ENCODE measurements at regions not wholly inside any gene's neighbourhood (a gene's known extent, or its start where the extent isn't known, plus 50 kb on each side); places are given as distances from the start of the nearest gene placed in this dataset.

GRCh38 chr5:73311291-73312110 lies 137.1 kb downstream of the FOXD1 start:
- intact Hi-C loops (cut with DNase I): no loop called here
- TF ChIP-seq CTCF (IDR thresholded peaks at IDR 0.05): no peak
- Histone ChIP-seq H3K4me3 (no peak overlapping the region), H3K4me1 (peaks cover 0 to 5% of the 10 kb centered on the region in 2 donors), H3K27ac (no peak overlapping the region), H3K27me3 (peaks cover 26 to 99% of the 10 kb centered on the region in 2 donors), H3K36me3 (no peaks in the 10 kb centered on the region), H3K9me3 (no peaks in the 10 kb centered on the region)
- peak in 1 of 4 donors; percentile 79 for DNase-seq
- peak; percentile 58 for ATAC-seq

- no peak for ATAC-seq
- Histone ChIP-seq H3K4me3 (no peak overlapping the region), H3K4me1 (peaks cover 0 to 5% of the 10 kb centered on the region in 2 donors), H3K36me3 (no peaks in the 10 kb centered on the region), H3K27ac (no peak overlapping the region), H3K9me3 (no peaks in the 10 kb centered on the region), H3K27me3 (peaks cover 43 to 99% of the 10 kb centered on the region in 2 donors)
- intact Hi-C loops (cut with DNase I): no loop called here
- no peak for TF ChIP-seq CTCF (IDR thresholded peaks at IDR 0.05)
- no peak for DNase-seq
These were observed 134.8 kb downstream of the TMEM174 start for GRCh38 chr5:73307645-73308355.

DNA sequence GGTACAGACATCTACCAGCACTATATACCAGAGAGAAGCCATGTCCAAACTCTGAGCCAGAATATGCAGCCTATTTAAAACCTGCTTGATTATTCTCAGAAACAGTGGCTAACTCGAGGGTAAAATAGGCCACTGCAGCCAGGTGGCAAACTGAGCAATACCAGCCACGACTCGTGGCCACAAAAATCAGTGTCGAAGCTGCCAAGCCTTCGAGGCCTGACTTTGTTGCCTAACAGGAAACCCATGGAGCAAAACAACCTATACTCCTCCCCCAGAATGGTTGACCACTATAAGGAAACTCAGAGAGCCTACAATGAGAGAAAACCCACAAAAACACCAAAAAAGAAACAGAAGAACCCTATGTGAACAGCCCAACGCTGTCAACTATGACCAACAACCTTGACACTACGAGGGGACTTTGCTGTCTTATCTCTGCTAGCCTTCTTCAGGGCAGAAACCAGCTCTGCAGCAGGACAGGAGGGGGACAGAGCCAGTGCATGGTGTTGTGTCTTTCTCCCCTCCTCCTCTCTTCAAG lies 133.8 kb downstream of the TMEM174 start:
- no peak for ATAC-seq
- no peak for TF ChIP-seq CTCF (IDR thresholded peaks at IDR 0.05)
- Histone ChIP-seq H3K4me3 (no peak overlapping the region), H3K36me3 (no peaks in the 10 kb centered on the region), H3K9me3 (no peaks in the 10 kb centered on the region), H3K4me1 (peaks cover 0 to 3% of the 10 kb centered on the region in 2 donors), H3K27me3 (peaks cover 51 to 99% of the 10 kb centered on the region in 2 donors), H3K27ac (no peak overlapping the region)
- no peak for DNase-seq
- intact Hi-C loops (cut with DNase I): no loop called here

DNA sequence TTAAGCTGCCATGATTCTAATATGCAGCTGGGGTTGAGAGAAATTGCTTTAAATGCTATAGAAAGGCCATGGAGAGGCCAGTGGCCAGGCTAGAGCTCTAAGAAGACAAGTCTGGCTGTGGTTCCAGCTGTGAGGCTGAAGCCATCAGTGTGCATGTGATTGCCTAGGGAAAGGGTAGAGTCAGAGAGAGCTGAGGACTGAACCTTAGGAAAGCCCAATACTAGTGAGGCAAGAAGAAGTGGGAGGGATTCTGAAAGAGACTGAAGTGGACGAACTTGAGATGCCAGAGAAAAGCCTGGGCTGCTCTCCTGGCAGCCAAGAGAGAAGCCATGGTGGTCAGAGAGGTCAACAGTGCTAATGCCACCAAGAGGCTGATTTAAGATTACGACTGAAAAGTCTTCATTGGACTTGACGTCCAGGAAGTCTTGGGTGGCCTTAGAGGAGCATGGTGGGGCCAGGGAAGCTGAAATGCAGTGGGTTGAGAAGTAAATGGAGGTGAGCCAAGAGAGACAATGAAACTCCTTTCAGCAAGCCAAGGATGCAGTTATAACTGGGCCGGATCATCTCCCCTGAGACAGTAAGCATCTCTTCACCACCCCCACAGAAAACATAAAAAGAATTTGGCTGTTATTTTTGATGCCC lies 133.2 kb downstream of the TMEM174 start:
- Histone ChIP-seq H3K27ac (no peak overlapping the region), H3K36me3 (no peaks in the 10 kb centered on the region), H3K4me3 (no peak overlapping the region), H3K27me3 (peaks cover 54 to 99% of the 10 kb centered on the region in 2 donors), H3K4me1 (no peaks in the 10 kb centered on the region), H3K9me3 (no peaks in the 10 kb centered on the region)
- ATAC-seq: no peak
- intact Hi-C loops (cut with DNase I): no loop called here
- DNase-seq: no peak
- no peak for TF ChIP-seq CTCF (IDR thresholded peaks at IDR 0.05)

- no peak for DNase-seq
- Histone ChIP-seq H3K27me3 (peaks cover 56 to 99% of the 10 kb centered on the region in 2 donors), H3K4me3 (no peak overlapping the region), H3K9me3 (no peaks in the 10 kb centered on the region), H3K4me1 (no peaks in the 10 kb centered on the region), H3K36me3 (no peaks in the 10 kb centered on the region), H3K27ac (no peak overlapping the region)
- no peak for ATAC-seq
- intact Hi-C loops (cut with DNase I): no loop called here
- TF ChIP-seq CTCF (IDR thresholded peaks at IDR 0.05): no peak
These were observed 132.4 kb downstream of the TMEM174 start for GRCh38 chr5:73305386-73305785.
